T-helper 2 cell treated with Interferon-gamma antibody and Interleukin-4, amounts not matched to agents 100 ng/mL and 5 ng/mL, for 36 hours (primary cell): ENCODE measurements at regions not wholly inside any gene's neighbourhood (a gene's known extent, or its start where the extent isn't known, plus 50 kb on each side); places are given as distances from the start of the nearest gene placed in this dataset.

Experiments
- intact Hi-C: fragments of 100-400 bp; cut with micrococcal nuclease; formaldehyde crosslinking; loops from one replicate; pipeline ENCODE4 v1.15.1; 2023

GRCh38 chr1:38551318-38552307 lies 308.0 kb downstream of the RRAGC start:
- intact Hi-C loops = no loop called here

DNA sequence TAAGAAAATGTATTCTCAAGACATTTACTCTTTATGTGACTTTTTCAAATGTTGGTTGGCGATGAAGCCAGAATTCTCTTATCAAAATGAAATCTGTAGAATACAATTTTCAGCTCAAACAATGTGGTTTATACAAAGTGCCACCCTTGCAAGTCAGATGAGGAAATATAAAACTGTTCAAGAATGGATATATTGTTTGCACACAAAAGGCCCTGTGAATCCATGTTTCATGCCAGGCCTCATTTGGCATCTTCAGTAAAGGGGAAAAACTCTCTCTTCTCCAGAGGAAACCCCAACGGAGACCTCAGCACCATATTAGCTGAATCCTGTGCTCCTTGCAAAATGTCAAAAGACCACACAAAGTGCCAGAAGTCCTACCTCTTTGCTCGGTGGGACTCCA lies 310.4 kb downstream of the RRAGC start:
- intact Hi-C loops = no loop called here

DNA sequence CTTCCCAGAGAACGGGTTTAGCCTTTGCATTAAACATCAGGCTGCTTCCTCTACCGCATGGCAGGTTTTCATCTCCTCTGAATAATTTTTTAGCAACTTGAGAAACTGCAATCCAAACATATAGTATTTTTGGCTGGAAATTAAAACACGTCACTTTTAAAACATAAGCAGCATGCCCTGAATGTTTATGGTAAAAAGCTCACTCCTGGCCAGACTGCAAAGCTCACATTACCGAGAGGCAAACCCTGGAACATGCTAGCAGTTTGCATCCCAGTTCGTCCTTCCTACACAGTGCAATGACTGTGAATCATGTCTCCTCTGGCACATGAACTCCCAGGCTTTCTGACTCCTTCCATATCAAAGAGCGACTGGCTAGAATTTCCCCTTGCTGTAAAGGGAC lies 312.3 kb downstream of the RRAGC start:
- intact Hi-C loops = no loop called here

DNA sequence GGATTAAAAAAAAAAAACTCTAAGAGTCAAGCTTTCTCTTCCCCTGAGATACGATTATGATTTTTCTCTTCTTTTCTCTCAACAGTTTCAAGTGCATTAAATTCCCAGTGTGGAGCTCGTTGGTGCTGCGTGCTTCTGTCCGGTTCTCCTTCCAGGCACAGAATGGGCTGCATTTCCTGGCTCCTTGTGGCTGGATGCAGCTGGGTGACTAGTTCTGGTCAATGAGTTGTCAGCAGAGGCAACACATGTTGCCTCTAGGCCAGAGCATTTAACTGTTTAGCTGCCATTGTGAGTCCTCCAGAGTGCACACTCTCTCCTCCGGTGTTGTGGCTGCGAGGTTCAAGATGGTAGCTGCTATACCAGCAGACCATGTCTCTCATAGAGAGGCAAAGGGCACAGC lies 312.9 kb downstream of the RRAGC start:
- intact Hi-C loops = no loop called here

DNA sequence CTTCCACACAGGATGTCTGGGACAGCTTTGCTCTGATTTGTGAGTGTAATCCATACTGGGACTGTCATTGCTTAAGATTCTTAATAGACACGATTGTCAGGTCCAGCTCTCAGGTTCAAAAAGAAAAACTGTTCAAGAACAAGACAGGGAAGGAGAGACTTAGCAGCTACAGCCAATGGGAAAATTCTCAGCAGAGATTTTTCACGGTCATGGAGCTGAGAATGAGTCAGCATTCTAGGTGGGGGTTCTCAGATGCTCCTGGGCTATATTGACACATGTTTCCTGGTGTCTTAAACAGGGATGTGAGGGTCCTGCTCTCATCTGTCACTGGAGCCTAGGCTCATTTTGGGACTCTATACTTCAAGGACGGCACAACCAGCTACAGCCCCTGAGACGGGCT lies 318.3 kb downstream of the RRAGC start:
- intact Hi-C loops = no loop called here

- intact Hi-C loops = no loop called here
These were observed 319.6 kb downstream of the RRAGC start for GRCh38 chr1:38539931-38540330.

GRCh38 chr1:38538834-38539233 lies 320.7 kb downstream of the RRAGC start:
- intact Hi-C loops = no loop called here

DNA sequence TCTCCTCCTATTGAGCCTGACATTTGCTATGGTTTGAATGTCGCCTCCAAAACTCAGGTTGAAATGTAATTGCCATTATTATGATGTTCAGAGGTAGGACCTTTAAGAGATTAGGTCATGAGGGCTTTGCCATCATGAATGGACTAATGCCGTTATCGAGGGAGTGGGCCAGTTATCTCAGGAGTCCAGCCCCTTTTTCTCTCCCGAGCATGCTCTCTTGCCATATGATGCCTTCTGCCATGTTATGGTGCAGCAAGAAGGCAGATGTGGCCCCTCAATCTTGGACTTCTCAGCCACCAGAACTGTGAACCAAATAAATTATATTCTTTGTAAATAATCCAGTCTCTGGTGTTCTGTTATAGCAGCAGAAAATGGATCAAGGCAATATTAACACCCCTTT lies 323.5 kb downstream of the RRAGC start:
- intact Hi-C loops = no loop called here

GRCh38 chr1:38534473-38534823 lies 325.1 kb downstream of the RRAGC start:
- intact Hi-C loops = no loop called here

DNA sequence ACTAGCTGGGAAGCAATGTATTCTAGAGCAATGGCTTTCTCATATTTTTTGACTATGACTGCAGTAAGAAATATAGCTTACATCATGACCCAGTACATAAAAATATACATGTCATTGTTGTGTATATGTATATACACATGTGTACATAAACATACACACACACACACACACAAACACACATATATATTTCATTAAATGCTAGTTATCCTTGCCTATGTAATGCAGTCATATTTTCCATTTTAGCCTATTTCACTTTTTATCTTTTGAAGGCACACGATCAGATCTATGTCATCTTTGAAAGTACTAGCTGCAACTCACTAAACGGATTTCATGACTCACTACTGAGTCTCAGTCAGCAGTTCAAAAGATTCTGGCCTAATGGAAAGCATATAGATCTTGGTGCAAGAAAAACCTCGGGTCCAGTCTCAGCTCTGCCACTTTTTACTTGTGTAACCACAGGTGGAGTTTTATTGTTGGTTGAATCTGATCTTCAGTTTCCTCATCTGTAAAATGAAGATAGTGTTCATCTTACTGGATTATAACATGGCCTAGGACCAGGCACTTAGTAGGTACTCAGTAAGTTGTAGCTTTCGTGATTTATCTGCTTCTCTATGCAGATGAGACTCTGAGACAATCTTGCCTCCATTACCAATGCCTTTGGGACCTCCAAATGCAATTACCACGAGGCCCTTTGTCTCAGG lies 325.6 kb downstream of the RRAGC start:
- intact Hi-C loops = no loop called here

DNA sequence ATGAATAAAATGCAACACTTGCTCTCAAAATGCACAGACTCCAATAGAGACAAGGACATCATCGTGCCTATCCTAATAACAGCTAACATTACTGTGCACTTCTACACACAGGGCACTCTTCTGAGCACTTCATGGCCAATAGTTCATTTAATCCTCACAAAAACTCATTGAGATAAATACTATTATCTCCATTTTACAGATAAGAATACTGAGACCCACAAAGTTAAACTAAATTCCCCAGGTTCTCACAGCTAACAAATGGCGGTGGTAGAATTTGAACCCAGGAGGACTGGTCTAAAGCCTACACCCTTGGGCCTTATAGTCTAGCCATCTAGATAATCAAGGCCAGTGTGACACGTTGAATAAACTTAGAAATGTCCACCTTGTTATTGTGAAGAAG lies 328.6 kb downstream of the RRAGC start:
- intact Hi-C loops = no loop called here

DNA sequence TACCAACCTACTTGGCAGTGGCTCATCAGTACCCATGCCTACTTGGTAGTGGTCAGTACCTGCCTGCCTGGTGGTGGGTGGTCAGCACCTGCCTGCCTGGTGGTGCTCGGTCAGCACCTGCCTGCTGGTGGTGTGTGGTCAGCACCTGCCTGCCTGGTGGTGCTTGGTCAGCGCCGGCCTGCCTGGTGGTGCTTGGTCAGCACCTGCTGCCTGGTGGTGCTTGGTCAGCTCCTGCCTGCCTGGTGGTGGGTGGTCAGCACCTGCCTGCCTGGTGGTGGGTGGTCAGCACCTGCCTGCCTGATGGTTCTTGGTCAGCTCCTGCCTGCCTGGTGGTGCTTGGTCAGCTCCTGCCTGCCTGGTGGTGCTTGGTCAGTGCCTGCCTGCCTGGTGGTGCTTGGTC lies 329.6 kb downstream of the RRAGC start:
- intact Hi-C loops = loop anchor here (10.0 kb wide), 1 partner anchor 55 kb away; no protein-coding TSS in a partner anchor

- intact Hi-C loops = loop anchor here (10.0 kb wide), 1 partner anchor 55 kb away; no protein-coding TSS in a partner anchor
These were observed 330.2 kb downstream of the RRAGC start for GRCh38 chr1:38529391-38529790.

DNA sequence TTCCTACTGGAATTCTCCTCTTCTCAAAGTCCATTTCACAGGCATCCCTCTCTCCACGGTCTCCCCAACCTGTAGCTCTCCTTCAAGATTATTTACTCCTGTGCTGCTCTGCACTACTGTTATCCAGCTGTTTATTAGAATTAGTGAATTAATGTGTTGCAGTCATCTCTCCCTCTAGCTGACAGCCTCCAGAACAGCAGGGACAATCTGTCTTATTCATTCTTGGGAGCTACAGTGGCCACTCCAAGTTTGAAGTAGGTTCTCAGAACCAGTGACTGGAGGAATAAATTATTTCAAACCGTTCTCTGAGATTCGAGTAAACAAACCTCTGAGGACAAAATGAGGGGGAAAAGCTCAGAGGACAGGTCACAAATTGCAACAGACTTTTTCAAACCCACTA lies 330.9 kb downstream of the RRAGC start:
- intact Hi-C loops = loop anchor here (10.0 kb wide), 1 partner anchor 56 kb away; no protein-coding TSS in a partner anchor

DNA sequence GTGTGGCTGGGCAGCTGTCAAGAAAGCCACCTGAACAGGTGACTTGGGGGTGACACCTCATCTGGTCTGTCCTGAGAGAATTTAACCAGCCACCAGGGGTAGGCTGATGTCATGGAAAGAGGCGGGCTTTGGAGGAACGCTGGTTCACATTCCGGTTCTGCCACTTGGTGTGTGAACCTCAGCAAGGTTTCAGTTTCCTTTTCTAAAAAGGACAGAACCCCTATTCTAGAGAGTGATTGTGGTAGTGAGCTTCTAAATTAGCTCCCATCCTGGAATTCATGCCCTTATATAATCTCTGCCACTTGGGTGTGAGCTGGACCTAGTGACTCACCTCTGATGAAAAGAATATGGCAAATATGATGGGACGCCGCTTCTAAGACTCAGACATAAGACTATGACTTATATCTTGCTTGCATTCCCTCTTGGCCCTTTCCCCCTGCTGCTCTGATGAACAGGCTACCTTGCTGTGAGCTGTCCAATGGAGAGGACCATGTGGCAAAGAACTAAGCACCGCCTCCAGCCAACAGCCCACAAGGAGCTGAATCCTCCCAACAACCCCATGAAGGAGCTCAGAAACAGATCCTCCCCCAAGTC lies 332.1 kb downstream of the RRAGC start:
- intact Hi-C loops = loop anchor here (1.0 to 10.0 kb wide), 2 partner anchors 32 to 57 kb away; no protein-coding TSS in a partner anchor

DNA sequence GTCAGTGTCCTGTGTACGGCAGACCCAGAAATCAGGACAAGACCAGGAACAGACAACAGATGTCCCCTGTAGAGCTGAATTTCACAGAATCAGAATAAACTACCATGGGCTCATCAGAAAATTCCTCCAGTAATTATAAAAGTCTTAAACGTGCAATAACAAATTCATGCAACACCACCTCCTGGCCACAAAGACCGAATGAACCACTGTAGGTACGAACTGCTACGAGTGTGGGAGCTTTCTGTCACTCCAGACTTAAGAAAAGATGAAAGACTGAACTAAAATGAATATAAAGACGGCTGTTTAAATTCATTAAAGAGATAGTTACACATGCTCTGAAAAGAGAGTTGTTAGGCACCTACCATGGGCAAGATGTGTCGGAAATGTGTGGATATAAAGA lies 333.5 kb downstream of the RRAGC start:
- intact Hi-C loops = loop anchor here (10.0 kb wide), 1 partner anchor 59 kb away; no protein-coding TSS in a partner anchor

GRCh38 chr1:38525343-38526043 lies 334.1 kb downstream of the RRAGC start:
- intact Hi-C loops = loop anchor here (10.0 kb wide), 1 partner anchor 59 kb away; no protein-coding TSS in a partner anchor

DNA sequence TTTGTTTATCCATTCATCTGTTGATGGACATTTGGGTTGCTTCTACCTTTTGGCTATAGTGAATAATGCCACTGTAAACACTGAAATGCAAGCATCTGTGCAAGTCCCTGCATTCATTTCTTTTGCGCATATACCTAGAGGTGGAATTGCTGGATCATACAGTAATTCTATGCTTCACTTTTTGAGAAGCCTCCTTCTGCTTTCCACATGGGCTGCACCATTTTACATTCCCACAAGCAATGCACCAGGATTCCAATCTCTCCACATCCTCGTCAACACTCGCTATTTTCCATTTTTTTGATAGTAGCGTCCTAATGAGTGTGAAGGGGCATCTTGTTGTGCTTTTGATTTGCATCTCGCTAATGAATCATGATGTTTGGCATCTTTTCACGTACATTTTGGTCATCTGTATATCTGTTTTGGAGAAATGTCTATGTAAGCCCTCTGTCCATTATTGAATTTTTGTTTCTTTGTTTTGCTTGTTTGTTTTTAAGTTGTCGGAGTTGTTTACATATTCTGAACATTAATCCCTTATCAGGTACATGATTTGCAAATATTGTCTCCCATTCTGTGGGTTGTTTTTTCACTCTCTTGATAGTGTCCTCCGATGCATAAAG lies 335.4 kb downstream of the RRAGC start:
- intact Hi-C loops = loop anchor here (10.0 kb wide), 1 partner anchor 61 kb away; no protein-coding TSS in a partner anchor

DNA sequence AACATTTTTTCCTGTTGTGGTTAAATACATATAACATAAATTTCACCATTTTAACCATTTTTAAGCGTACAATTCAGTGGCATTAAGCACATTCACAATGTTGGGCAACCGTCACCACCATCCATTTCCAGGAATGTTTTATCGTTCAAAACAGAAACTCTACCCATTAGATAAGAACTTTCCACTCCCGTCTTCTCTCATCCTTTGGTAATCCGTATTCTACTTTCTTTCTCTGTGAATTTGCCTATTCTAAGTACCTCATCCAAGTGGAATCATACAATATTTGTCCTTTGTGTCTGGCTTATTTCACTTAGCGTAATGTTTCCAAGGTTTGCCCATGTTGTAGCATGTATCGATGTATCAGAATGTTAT lies 336.0 kb downstream of the RRAGC start:
- intact Hi-C loops = loop anchor here (10.0 kb wide), 1 partner anchor 61 kb away; no protein-coding TSS in a partner anchor

DNA sequence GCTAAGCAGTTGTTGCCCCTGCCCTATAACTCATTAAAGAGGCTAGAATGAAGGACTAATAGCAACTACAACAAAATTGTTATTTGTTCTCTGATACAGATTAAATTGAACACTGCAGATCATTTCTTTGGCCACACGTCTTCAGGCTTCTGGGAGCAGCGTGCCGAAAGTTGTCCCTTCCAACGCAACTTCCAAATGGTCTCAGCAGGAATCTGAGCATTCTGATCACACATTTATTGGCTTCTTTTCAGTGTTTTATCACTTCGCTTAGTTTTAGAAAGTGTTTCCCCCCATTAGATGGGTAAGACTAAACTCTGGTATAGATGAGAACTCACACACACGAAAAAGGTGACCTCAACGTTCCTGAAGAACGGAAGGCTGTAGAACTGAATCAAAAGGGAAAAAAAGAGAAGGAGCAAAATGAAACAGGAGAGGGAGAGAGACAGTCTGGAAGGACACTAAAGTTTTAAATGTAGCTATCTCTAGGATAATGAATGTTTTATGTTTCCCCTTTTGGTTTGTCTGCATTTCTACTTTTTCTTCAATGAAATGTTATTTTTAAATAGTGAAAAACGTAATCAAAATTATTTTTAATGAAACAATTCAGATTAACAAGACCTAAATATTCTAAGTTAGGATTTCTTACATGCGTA lies 336.5 kb downstream of the RRAGC start:
- intact Hi-C loops = loop anchor here (10.0 kb wide), 1 partner anchor 62 kb away; no protein-coding TSS in a partner anchor
